Jurkat, Clone E6-1 (cell line): ENCODE measurements at regions not wholly inside any gene's neighbourhood (a gene's known extent, or its start where the extent isn't known, plus 50 kb on each side); places are given as distances from the start of the nearest gene placed in this dataset.

Source experiments
- DNase-seq: peaks from one replicate; pipeline ENCODE4 v3.0.0-alpha.2; 2011; ENCODE audit warnings: low read depth, low spot score
- H3K4me3 ChIP-seq: 2 replicates; pipeline ENCODE4 v1.5.1; 2011; ENCODE audit warnings: mild to moderate bottlenecking, low read length, control low read depth, moderate library complexity

DNA sequence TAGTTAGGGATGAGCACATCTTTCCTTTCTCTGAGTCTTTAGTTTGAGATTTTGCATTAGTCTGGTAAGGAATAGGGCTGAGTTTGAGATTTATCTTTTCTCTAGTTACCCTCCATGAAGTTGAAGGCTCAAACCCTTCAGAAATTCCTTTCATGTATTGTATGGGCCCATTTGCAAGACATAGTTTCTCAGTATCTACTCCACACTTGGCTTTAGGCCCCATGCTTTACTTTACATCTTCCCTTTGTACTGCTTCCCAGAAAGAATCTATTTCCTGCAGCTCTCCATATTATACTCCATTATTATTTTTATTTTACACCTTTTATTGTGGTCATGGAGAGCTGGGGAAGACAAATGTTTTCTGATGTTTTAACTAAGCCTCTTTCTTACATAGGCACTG lies 1038.2 kb downstream of the TECRL start:
- no peak overlapping the region for H3K4me3 ChIP-seq
- no peak for DNase-seq

DNA sequence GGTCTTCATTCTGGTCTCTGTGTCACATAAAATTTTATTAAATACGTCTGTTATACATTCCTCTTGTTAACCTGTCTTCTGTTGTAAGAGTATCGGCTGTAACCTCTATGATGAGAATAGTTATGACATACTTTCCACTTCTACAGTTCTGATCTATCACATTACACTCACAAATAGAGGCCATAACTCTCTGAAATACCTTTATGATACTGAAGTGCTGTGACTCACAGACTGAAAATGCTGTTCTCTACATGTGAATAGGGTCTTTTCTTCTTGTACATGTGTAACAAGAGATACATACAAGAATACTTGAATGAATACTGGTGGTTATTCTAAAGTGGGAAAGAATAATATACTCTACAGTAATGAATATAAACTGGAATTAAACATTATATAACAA lies 1047.6 kb downstream of the TECRL start:
- DNase-seq: no peak

DNA sequence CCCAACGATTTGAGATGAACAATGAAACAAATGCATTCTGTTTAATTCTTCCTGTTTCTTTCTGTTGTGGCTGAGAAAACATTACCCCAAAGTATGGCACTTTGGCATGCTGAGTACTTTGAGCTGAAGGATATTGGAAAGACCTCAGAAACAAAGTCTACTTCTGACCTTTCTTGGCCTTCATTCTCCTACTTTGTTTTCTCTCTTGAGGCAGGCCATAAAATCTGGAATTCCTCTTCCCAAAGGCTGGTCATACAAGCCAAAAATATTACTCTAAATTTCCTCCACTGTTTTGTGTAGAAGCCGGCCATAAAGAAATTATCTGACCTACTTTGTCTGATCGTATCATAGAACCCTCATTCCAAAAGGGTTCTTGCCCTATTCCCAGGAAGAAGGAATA lies 1048.2 kb downstream of the TECRL start:
- DNase-seq: no peak
- H3K4me3 ChIP-seq: no peak overlapping the region

More for the DNA sequence above, 1047.6 kb downstream of the TECRL start:
- H3K4me3 ChIP-seq: no peak overlapping the region

DNA sequence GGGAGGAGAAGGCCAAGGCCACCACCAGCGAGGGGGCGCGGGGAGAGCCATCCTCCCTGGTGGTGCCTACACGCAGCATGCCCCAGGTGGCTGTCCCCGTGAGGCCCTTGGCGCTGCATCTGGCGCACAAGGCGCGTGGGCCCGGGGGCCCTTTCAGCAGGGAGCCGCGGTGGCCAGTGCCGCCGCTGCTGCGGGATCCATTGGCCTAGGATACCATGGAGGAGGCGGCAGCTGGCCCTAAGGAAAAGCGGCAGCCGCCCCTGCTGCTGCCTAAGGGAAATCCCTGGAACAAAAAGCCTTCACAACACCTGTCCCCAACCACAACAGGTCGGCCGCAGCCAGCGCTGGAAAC lies 1059.6 kb downstream of the TECRL start:
- no peak overlapping the region for H3K4me3 ChIP-seq
- no peak for DNase-seq

DNA sequence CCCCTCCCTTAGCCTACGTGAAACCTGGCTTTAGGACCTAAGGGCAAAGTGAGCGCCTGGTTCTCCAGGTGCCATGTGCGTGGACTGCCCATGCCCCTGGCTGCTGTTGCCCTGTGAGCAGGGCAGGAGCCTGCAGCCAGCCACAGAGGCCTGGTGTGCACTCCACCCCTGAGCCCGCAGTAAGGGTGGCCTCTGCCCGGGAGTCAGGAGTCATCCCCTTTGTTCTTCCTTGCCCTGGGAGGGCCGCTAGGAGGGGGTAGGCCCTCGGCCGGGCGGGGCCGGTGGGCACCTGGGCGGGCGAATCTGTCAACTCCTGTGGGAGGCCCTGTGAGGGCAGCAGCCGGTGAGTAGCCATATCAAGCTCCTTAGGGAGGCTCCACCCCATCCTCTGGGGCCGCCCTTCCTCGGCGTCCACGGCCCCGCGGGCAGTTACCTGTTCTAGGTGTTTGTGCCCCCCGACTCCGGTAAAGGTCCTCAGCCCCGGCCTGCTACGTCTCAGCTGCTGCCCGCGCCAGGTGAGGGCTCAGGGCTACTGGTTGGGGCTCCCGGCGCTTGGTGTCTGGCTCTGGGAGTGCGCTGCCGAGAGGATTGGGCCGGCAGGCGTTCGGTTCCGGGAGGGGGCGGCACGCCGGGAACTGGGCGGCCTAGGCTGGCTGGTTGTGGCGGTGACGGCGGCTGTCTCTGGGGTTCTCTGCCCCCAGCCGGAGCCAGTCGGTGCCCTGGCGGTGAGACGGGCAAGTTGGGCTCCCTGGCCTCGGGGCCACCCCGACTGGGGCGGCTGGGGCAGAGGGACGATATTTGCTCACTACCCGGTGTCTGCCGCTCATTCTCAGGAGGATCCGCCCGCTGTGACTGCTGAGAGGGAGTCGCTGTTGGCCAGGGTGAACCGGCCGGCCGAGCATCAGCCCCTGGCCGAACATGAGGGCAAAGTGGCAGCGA lies 1060.2 kb downstream of the TECRL start:
- no peak for DNase-seq

DNA sequence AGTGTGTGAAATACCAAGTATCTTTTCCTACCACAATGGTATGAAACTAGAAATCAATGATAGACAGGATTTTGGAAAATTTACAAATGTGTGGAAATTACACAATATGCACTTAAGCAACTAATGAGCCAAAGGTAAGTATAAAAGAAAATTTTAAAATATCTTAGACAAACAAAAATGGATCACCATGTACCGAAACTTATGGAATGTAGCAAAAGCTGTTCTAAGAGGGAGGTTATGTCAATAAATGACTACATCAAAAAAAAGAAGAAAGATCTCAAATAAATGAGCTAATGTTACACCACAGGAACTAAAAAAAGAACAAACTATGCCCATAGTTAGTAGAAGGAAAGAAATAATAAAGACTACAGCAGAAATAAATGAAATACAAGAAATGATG lies 1084.1 kb downstream of the TECRL start:
- H3K4me3 ChIP-seq: no peak overlapping the region
- DNase-seq: no peak

More for the DNA sequence above, 1060.2 kb downstream of the TECRL start:
- no peak overlapping the region for H3K4me3 ChIP-seq

DNA sequence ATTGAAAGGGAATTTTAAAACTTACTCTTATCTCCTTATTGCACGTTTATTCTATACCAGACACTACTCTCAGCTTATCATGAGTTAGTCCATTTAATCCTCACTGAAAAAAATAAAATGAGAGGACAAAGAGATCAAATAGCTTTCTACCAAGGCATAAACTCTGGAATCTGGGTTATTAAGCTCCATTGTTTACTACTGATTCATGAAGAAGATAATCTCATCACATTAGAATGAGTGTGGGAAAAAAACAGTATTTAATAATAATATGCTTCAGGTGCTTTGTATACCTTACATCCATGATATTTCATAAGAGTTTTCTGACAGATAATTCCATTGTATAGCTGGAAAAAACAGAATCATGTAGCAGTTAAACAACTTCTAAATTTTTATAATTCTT lies 1092.6 kb downstream of the TECRL start:
- no peak overlapping the region for H3K4me3 ChIP-seq
- DNase-seq: no peak

DNA sequence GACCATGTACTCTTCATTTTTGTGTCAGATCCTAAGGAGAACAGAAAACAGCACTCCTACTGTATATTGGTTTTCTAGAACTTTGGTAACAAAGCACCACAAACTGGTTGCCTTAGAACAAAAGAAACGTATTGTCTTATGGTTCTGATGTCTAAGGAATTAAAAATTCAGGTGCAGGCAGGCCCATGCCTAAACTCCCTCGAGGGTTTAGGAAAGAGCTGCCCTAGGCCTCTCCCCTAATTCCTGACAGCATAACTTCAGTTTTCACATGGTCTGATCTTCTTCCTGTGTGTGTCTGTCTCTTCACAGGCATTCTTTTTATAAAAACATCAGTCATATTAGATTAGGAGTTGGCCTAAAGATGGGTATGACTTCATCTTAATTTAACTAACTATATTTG lies 1093.6 kb downstream of the TECRL start:
- no peak for DNase-seq
- no peak overlapping the region for H3K4me3 ChIP-seq

DNA sequence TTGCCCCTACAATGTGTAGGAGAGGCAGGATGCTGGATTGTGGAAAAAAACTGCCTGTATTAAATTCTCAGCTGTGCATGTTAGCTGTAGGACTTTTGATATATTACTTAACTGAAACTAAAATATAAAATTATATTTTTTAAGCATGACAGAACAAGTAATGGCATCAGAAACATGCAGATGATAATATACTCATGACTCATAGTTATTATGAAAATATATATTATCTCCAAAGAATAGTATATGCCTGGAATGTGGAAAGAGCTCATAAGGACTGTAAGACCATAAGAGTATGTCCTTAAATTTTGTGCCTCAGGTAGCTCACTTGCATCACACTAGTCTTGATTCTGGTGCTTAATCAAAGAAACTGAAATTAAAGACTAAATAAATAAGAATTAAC lies 1100.6 kb downstream of the TECRL start:
- no peak overlapping the region for H3K4me3 ChIP-seq
- no peak for DNase-seq

DNA sequence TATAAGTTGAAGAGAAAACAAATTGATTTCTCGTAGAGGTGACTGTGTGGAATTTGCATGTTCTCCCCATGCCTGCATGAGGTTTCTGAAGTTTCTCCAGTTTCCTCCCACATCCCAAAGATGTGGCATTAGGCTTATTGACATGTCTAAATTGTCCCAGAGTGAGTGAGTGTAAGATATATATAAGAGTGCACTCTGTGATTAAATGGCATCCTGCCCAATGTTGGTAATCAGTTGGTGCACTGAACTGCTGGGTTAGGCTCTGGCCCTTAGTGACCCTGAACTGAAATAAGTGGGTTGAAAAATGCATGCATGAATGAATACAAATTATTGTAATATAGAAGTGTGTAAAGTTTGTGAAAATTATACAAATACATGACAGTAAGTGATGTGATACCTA lies 1106.5 kb downstream of the TECRL start:
- H3K4me3 ChIP-seq: no peak overlapping the region
- DNase-seq: no peak

DNA sequence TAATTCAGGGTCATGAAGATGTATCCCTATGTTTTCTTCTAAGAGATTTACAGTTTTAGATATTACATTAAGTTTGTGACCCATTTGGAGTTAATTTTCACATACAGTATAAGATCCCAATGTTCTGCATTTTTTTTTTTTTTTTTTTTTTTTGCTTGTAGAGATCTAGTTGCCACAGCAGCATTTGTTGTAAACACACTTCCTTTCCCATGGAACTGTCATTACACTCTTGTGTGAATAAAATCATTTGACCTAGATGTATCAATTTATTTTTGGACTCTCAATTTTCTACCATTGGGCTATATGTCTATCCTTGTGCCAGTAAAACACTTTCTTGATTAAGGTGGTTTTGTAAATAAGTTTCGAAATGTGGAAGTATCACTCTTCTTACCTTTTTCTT lies 1107.2 kb downstream of the TECRL start:
- H3K4me3 ChIP-seq: no peak overlapping the region
- DNase-seq: no peak

DNA sequence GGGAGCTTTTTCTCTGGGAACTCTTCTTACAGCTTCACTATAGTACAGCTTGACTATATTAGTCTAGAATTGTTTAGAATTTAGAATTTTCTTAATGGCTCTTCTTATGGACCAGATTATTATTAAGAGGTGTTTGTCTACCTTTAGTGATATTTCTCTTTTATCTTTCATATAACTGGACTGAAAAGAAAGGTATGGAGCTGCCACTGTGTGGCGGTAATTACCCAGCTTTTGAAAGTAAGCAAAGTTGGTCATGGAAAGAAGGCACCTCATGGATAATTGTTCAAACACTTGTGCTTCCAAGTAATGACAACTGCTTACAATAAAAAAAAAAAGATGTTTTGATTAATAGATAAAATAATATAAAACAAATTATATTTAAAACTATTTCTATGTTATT lies 1112.5 kb downstream of the TECRL start:
- H3K4me3 ChIP-seq: no peak overlapping the region
- peak; percentile 5 for DNase-seq

DNA sequence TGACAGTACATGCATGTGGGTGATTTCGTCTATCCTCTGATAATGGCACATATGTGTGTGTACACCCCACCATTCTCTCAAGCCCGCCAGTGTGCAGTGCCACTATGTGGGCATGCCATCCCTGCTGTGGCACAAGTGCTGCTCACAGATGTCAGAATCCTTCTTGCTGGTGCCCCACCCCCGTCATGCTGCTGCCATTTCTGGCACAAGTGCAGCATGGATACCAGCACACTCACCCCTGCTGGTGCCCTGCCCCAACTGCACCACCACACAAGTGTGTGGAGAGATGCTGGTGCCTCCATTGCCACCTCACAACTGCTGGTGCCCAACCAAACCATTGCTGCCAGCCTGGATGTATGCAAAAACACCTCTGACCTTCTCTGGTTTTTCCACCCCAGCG lies 1133.8 kb downstream of the TECRL start:
- no peak overlapping the region for H3K4me3 ChIP-seq
- no peak for DNase-seq

DNA sequence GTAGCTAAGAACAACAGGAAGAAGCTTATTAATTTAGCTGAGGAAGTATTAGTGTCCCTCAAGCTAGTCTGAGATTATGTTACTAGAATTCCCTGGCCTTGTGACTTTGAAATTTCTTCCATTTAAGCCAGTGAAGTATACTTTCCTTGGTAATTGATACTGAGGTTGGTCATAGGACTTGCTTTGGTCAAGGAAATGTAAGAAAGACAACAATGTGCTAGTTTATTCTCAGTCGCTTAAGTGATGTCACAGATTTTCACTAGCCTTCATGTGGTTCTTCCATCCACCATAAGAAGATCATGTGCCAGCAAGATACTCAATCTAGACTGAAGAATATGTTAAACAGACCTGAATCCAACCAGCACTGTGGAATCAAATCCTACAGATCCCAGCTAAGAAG lies 1140.1 kb downstream of the TECRL start:
- DNase-seq: no peak
- no peak overlapping the region for H3K4me3 ChIP-seq

DNA sequence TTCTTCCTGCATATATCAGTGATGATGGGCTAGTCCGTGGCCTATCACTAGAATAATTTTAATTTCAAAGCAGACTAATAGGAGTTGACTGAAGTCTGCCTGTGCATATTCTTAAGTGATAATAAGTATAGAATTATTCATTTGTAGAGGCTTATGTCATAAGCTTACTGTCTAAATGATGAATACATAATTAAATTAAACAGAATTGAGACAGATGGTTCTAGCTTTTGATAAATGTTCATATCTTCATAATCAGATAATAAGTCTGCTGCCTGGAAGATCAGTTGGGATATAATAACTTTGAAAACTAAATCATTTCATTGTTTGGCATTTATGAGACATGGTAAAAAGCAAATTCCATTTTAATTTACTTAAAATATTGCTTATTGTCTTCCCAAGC lies 1175.6 kb downstream of the TECRL start:
- no peak overlapping the region for H3K4me3 ChIP-seq
- no peak for DNase-seq

DNA sequence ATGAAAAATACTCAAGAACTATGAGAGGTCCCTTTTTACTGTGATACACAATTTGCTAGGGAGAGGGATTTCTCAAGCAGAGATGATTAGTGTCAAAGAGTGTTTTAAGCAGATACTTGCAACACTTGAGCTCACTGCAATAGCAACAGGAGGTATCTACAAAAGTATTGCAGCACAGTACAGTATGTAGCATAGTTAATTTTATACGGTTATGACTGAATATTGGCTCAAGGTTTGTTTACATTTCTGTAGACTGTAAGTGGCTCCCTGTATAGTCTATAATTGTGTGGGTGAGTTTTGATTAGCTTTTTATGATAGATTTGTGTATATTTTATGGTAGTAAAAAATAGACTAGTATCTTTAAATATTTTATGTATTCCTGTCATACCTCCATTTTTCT lies 1177.2 kb downstream of the TECRL start:
- H3K4me3 ChIP-seq: no peak overlapping the region
- no peak for DNase-seq

DNA sequence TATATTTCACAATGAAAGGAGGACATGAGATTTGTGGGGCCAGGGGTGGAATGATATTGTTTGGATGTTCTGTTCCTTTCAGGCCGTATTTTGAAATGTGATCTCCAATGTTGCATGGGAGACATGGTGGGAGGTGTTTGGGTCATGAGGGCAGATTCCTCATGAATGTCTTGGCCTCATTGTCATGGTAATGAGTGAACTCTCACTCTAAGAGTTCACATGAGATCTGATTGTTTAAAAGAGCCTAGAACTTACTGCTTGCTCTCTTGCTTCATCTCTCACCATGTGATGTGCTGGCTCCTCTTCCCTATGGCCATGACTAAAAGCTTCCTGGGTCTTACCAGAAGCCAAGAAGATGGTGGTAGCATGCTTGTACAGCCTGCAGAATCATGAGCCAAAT lies 1183.0 kb downstream of the TECRL start:
- H3K4me3 ChIP-seq: no peak overlapping the region
- DNase-seq: no peak

DNA sequence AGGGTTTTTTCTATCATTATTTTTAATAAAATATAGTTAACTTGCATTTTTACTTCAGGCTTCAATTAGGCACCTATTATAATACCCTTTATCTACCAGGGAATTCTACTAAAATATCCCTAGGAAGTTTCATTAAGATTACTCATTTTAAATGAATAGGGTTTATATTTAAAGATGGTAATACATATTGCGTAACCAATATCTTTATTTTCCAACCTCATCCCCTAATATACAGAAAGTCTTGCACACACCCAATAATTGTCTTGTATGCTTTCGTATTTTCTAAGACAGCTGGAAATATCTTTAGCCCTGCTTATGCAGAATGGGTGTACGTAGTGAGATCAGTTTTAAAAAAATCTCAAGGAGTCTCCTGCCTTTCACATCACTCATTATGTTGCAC lies 1186.8 kb downstream of the TECRL start:
- H3K4me3 ChIP-seq: no peak overlapping the region
- no peak for DNase-seq

DNA sequence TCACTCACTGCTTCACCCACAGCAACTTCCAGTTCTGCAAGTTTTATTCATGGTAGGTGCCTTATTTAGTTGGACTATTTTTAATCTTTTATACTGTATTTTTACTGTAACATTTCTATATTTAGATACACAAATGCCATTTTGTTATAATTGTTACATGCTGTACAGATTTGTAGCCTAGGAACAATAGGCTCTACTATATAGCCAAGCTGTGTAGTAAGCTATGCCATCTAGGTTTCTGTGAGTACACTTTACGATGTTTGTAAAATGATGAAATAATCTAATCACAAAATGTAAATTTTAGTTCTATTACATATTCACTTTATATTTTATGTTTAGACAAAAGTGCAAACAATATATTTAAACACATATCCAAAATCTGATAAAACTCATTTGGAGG lies 1187.8 kb downstream of the TECRL start:
- H3K4me3 ChIP-seq: no peak overlapping the region
- DNase-seq: no peak

DNA sequence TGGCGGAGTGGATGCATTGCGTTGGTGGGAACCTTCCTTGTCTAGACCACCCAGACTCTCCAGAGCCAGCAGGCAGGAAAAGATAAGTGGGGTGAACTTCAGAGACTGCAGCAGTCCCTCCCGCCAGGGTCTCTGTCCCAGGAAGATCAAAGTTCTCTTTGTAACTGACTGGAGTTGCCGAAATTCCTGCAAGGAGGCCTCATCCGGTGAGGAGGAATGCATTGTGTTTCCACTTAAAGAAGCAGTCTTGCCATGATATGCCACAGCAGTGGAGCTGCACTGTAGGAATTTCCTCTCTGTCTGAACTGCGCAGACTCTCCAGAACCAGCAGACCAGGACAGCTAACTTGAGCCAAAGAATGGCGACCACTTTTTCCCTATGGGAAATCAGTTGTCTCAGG lies 1190.4 kb downstream of the TECRL start:
- no peak for DNase-seq
- no peak overlapping the region for H3K4me3 ChIP-seq

DNA sequence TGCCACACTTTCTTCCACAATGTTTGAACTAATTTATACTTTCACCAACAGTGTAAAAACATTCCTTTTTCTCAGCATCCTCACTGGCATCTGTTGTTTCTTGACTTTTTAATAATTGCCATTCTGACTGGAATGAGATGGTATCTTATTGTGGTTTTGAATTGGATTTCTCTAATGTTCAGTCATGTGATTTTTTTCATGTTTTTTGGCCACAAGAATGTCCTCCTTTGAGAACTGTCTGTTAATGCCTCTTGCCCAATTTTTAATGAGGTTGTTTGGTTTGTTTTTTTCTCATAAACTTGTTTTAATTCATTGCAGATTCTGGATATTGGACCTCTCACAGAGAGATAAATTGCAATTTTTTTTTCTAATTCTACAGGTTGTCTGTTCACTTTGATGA lies 1195.2 kb downstream of the TECRL start:
- no peak overlapping the region for H3K4me3 ChIP-seq
- no peak for DNase-seq
